ENCODE measurements at regions not wholly inside any gene's neighbourhood (a gene's known extent, or its start where the extent isn't known, plus 50 kb on each side); places are given as distances from the start of the nearest gene placed in this dataset.

DNA sequence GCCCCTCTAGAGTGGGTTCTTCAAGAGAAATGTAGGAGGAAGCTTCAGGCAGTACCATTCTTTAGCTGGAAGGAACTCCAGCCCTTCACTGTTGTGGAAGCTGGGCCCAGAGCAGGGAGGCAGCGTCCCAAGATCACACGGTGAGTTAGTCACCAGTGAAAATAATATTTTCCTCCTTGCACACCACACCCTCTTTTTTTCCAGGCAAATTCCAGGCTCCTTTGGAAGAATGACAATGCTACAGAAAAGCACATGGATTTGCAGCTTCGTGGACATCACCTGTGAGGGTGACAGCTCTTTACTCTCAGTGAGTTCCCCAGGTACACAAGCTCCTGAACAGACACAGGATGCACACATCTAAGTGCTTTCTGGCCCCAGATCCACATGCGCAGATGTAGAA lies 157.1 kb downstream of the COL6A3 start:
- Histone ChIP-seq H3F3A (ENCODE audit: control insufficient read depth, insufficient read depth) (no peaks in the 10 kb centered on the region), H3K27me3 (ENCODE audit: control insufficient read depth, low read length) (no peaks in the 10 kb centered on the region), H3K27ac (ENCODE audit: low read depth, low read length) (no peak overlapping the region), H4K20me1 (ENCODE audit: control insufficient read depth, insufficient read depth, low read depth, low read length) (no peaks in the 10 kb centered on the region), H3K79me2 (ENCODE audit: control insufficient read depth, low read length) (no peaks in the 10 kb centered on the region), H3K9me3 (ENCODE audit: control insufficient read depth, insufficient read depth, low read length) (no peaks in the 10 kb centered on the region), H3K36me3 (ENCODE audit: control insufficient read depth, low read length) (no peaks in the 10 kb centered on the region), H3K4me1 (ENCODE audit: control insufficient read depth, low read length) (no peaks in the 10 kb centered on the region), H3K4me3 (ENCODE audit: low read length) (no peak overlapping the region), H3K9me2 (replicated peaks; ENCODE audit: control insufficient read depth, low read length) (no peaks in the 10 kb centered on the region), H3K4me2 (ENCODE audit: low read length) (no peak overlapping the region)
- no peak for TF ChIP-seq EZH2phosphoT487 (IDR thresholded peaks at IDR 0.05; ENCODE audit: borderline replicate concordance, low read length)
- TF ChIP-seq, protein P1, sequence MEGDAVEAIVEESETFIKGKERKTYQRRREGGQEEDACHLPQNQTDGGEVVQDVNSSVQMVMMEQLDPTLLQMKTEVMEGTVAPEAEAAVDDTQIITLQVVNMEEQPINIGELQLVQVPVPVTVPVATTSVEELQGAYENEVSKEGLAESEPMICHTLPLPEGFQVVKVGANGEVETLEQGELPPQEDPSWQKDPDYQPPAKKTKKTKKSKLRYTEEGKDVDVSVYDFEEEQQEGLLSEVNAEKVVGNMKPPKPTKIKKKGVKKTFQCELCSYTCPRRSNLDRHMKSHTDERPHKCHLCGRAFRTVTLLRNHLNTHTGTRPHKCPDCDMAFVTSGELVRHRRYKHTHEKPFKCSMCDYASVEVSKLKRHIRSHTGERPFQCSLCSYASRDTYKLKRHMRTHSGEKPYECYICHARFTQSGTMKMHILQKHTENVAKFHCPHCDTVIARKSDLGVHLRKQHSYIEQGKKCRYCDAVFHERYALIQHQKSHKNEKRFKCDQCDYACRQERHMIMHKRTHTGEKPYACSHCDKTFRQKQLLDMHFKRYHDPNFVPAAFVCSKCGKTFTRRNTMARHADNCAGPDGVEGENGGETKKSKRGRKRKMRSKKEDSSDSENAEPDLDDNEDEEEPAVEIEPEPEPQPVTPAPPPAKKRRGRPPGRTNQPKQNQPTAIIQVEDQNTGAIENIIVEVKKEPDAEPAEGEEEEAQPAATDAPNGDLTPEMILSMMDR (IDR thresholded peaks at IDR 0.05; ENCODE audit: low read depth, low read length, poor library complexity, severe bottlenecking): no peak

DNA sequence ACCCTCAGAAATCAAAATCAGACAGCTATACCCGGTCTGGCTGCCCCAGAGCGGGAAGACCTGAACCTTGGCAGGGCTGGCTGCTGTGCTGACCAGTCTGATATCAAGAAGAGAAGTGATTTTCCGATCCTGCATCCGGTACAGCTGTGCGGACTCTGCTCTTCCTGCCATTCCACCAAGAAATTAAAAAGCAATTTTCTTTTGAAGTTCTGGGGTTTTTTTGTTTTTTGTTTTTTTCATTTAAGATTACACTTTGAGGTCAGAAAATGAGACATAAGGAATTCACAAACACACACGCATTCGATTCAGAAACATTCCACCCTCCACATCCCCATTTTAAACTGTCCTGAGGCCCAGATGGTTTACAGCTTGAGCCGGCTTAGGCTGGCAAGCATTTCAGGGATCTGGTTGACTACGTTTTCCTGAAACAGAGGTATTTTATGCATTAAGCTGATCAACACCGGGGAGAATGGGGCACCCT lies 156.5 kb downstream of the COL6A3 start:
- no peak overlapping the region for H3K4me3 ChIP-seq (ENCODE audit: low read length)

DNA sequence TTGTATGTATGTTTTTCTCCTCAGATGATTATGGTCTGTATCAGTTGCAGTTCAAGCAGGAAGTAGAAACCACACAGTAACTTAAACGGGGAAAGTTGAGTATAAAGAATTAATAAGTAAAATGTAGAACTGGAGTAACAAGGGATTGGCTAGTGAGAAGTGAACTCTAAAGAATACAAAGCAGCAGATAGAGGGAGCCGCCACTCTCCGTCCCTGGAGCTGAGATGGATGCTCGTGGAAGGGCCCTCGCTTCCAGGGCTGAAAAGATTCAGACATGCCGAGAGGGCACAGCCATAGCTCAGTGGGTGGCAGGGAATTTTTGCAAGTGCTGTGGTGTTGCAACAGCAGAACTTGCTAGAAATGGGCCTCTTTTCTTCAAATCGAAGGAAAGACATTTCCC lies 155.8 kb downstream of the COL6A3 start:
- H4K20me1 ChIP-seq (ENCODE audit: control insufficient read depth, insufficient read depth, low read depth, low read length): no peaks in the 10 kb centered on the region
- no peak overlapping the region for H3K27ac ChIP-seq (ENCODE audit: low read depth, low read length)
- no peaks in the 10 kb centered on the region for H3K9me3 ChIP-seq (ENCODE audit: control insufficient read depth, insufficient read depth, low read length)
- no peaks in the 10 kb centered on the region for H3F3A ChIP-seq (ENCODE audit: control insufficient read depth, insufficient read depth)
- H3K4me3 ChIP-seq (ENCODE audit: low read length): no peak overlapping the region
- H3K79me2 ChIP-seq (ENCODE audit: control insufficient read depth, low read length): no peaks in the 10 kb centered on the region
- H3K36me3 ChIP-seq (ENCODE audit: control insufficient read depth, low read length): no peaks in the 10 kb centered on the region
- TF ChIP-seq, protein P1 (IDR thresholded peaks at IDR 0.05; ENCODE audit: low read depth, low read length, poor library complexity, severe bottlenecking): no peak
- TF ChIP-seq EZH2phosphoT487 (IDR thresholded peaks at IDR 0.05; ENCODE audit: borderline replicate concordance, low read length): no peak
- H3K27me3 ChIP-seq (ENCODE audit: control insufficient read depth, low read length): no peaks in the 10 kb centered on the region
- H3K4me1 ChIP-seq (ENCODE audit: control insufficient read depth, low read length): no peaks in the 10 kb centered on the region
- H3K4me2 ChIP-seq (ENCODE audit: low read length): no peak overlapping the region
- no peaks in the 10 kb centered on the region for H3K9me2 ChIP-seq (replicated peaks; ENCODE audit: control insufficient read depth, low read length)

More for the DNA sequence above, 156.5 kb downstream of the COL6A3 start:
- H3K9me3 ChIP-seq (ENCODE audit: control insufficient read depth, insufficient read depth, low read length): no peaks in the 10 kb centered on the region
- no peak for TF ChIP-seq EZH2phosphoT487 (IDR thresholded peaks at IDR 0.05; ENCODE audit: borderline replicate concordance, low read length)
- TF ChIP-seq, protein P1 (IDR thresholded peaks at IDR 0.05; ENCODE audit: low read depth, low read length, poor library complexity, severe bottlenecking): no peak
- H3K79me2 ChIP-seq (ENCODE audit: control insufficient read depth, low read length): no peaks in the 10 kb centered on the region
- no peaks in the 10 kb centered on the region for H3K36me3 ChIP-seq (ENCODE audit: control insufficient read depth, low read length)
- no peak overlapping the region for H3K27ac ChIP-seq (ENCODE audit: low read depth, low read length)
- H3K9me2 ChIP-seq (replicated peaks; ENCODE audit: control insufficient read depth, low read length): no peaks in the 10 kb centered on the region
- no peaks in the 10 kb centered on the region for H3K27me3 ChIP-seq (ENCODE audit: control insufficient read depth, low read length)
- no peak overlapping the region for H3K4me2 ChIP-seq (ENCODE audit: low read length)
- H3K4me1 ChIP-seq (ENCODE audit: control insufficient read depth, low read length): no peaks in the 10 kb centered on the region
- H4K20me1 ChIP-seq (ENCODE audit: control insufficient read depth, insufficient read depth, low read depth, low read length): no peaks in the 10 kb centered on the region
- H3F3A ChIP-seq (ENCODE audit: control insufficient read depth, insufficient read depth): no peaks in the 10 kb centered on the region
